Astrocyte of the hippocampus (primary cell): ENCODE measurements at regions not wholly inside any gene's neighbourhood (a gene's known extent, or its start where the extent isn't known, plus 50 kb on each side); places are given as distances from the start of the nearest gene placed in this dataset.

Source experiments
- DNase-seq: peaks from one replicate; pipeline ENCODE4 v3.0.0; 2011; ENCODE audit warnings: low read depth, low spot score

DNA sequence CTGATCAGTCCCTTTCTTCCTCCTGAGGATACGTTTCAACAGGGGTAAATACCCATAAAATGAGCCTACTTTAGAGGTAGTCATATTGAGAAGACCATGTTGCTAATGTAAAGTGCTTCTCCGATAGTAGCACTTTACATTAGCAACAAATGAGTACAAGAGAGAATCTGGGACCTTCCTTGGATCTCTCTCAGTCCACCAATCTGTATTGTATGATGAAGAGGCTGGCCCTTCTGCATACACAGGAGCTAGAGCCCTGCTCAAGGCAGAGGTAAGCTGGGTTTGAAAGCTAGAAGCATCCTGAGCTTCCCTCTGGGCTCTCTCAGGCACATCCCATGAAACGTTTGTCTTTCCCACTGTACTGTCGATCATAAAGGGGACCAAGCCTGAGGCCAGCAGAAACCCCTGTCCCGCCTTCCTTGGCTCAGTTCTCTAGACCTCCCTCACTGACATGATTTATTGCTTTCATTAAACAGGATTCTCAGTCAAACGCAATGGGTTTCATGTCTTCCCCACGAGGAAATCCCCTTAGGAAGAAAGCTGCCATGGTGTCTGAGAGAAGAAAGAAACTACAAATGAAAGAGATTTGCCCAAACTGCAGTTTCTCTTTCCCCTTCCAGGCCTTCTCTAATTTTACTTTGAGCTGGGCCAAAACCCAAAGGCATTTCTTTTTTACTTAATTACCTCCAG, 62.8 kb upstream of the BCAR3 start:
- no peak for DNase-seq

DNA sequence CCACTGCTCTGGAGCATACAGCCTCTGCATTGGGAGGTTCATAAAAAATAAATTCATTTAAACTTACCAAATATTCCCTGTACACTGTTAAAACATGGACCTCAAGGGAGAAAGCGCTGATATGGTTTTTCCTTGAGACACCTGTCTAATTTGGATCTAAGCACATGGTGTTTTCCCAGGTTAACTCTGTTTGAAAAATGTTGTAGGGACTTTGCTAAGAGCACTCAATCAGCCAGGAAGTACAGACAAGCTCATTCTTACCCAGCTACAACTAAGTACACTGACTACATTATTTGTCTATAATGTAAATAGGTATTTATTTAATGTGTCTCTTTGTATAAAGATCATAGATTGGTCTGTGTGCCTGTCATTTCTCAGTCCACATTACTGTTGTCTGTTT, 61.8 kb upstream of the BCAR3 start:
- DNase-seq, result no peak

DNA sequence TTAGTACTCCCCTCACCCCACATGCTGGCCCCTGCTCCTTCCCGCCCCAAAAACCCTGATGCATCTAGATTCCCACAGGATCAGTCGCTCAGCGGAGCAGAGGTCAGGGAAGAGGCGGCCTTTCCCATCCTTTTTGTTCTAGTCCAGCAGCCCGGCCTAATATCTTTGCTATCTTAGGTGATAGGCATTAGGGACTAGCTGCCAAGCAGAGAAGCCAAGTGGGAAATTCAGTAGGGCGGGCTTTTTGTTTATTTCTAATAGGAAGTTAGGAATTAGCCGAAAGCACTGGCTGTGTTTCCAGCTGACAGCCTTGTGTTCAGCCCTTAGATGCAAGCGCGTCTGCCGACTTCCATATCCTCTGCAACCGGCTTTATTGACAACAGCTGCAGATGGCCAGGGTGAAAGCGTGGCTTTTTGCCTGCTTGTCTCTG, 59.0 kb upstream of the BCAR3 start:
- no peak for DNase-seq

DNA sequence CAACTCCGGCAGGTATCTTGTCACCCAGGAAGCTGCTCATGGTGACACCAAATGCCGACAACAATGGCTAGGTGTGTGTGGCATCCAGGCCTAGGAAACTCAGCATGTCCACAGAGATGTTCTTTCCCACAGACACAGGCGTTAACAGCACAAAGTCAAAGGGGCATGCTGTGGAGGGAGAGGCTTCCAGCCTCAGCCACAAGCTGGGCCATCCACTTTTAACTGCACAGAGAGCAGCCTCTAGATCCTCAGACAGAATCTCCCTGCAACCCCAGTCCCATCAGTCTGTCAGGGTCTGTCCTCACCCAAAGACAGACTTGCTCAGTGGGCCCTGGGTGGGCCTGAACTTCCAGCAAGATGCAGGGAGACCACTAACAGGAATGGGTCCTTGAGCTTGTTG, 58.5 kb upstream of the BCAR3 start:
- DNase-seq, result no peak

DNA sequence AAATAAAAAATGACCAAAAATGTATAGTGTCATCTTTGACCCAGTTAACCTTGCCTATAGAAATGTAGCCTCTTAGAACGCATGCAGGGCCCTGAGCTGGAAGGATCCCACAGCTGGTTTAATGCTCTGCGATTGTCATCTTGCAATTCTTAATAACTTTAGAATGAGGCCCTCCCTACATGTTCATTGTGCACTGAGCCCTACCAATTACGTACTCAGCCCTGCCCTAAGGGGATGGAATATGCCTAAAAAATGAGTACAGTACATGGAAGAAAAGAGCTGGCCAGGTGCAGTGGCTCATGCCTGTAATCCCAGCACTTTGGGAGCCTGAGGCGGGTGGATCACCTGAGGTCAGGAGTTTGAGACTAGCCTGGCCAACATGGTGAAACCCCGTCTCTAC, 57.8 kb upstream of the BCAR3 start:
- DNase-seq, result no peak

DNA sequence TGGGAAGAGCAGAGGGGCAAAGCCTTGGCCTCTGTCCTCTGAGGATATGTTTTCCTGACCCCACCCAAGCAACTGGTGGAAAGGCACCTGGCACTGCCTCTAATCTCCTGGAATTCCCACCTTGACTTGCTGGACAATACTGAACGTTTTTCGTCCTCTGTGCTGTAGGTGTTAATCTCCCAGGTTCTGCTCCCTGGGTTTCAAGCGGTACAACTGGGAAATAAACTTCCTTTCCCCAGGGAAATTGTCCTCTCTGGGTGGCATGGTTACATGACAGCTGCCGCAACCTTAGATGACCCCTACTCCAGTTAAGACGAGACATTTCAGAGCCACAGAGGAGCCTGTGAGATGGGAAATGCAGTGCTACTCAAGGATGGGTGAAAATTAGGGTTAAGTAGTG, 57.3 kb upstream of the BCAR3 start:
- no peak for DNase-seq

DNA sequence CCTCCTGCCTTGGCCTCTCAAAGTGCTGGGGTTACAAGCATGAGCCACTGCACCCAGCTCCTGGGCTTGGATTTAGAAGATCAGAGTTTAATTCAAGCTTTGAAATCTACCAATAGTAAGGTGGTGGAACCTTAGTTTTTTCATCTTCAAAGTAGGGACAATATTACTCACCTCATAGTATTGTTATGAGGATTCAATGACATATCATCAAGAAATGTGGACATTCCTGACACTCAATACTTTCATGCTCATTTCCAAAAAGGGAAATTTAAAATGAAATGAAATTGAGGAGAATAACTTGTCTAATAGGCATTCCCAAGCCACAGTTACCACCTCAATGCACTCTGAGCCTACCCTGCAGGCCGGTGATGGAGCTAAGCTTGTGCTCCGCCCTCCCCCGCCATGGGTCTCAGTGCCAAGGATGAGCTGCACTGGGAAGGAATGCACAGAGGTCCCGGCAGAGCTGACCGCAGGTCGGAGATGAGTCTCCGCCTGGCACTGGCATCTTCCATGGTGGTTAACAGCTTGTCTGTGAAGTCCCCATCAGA, 56.5 kb upstream of the BCAR3 start:
- DNase-seq, result peak; percentile 86

DNA sequence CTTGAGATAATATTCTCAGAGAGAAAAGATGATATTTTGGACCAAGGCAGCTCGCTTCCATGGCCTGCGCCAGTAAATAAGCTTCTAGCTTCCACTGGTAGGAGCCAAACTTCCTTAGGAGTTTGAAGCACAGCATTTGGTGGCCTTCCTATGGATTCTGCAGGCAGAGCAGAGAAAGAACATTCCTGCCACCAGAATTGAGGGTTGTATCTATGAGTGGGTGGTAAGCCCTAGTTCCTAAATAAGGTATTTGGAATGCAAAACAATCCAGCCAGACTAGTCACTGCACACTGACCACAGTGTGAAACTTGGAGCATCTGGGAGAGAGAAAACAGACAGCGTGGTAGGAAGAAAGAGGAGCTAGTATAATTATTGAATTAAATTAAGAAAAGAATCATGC, 54.1 kb upstream of the BCAR3 start:
- peak; percentile 86 for DNase-seq

DNA sequence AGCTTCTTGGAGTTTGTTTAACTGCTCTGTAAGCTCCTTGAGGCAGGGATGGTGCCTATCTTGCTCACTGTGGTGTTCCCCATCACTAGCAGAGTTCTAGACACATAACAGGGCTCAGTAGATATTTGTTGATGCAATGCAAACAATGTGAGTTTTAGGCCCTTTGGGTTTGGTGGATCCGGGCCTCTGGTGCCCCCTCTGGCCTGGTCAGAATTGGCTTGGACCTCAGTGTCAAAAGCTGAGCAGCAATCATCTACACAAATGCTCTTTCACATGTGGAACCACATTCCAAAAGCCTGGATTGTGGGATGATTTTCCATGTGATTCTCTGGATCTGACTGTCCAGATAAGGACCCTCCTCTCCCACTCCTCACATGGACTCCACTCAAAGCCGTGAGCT, 53.4 kb upstream of the BCAR3 start:
- no peak for DNase-seq

DNA sequence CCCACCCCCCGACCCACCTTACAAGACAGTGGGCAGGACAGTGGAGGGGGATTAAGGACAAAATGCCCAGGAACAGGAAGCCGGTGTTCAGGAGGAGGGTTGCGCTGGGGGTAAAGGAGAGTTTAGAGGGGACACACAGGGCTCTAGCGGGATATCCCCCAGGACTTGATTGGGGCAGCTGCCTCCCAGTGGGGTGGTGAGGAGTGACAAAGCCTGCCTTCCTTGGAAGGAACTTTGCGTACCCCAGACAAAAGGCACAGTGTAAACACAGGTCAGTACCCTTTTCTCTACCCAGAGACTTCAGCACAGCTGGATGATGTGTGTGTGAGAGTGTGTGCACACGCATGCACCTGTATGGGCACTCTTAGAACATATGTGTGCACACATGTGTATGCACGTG, 51.7 kb upstream of the BCAR3 start:
- DNase-seq, result no peak

DNA sequence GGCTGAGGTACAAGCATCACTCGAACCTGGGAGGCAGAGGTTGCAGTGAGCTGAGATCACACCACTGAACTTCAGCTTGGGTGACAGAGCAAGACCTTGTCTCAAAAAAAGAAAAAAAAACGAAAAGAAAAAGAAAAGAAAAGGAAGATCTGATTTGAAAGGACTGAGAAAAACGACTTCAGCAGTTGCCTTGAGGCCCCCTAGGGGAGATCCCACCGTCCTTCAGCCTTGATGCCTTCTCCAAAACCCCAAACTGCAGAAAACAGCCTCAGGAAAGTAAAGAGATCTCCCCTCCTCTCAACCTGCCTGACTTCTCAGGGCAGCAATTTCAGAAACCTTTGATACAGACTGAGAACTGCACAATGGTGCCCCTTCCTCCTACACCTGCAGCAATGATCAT, 50.9 kb upstream of the BCAR3 start:
- no peak for DNase-seq
